WERI-Rb-1 (cell line): ENCODE measurements at regions not wholly inside any gene's neighbourhood (a gene's known extent, or its start where the extent isn't known, plus 50 kb on each side); places are given as distances from the start of the nearest gene placed in this dataset.

ENCODE experiments used
- DNase-seq: peaks from one replicate; pipeline ENCODE4 v3.0.0-alpha.2; 2020
- H3K27ac ChIP-seq: fragments of 250-450 bp; sonication (Bioruptor Pico); 2 replicates; pipeline ENCODE4 v1.5.1; 2020; ENCODE audit warnings: mild to moderate bottlenecking, moderate library complexity
- H3K27me3 ChIP-seq: fragments of 250-450 bp; sonication (Bioruptor Pico); 2 replicates; pipeline ENCODE4 v1.5.1; 2021; ENCODE audit warnings: mild to moderate bottlenecking, low read depth, moderate library complexity; ENCODE audit not compliant: insufficient read depth, severe bottlenecking
- H3K36me3 ChIP-seq: fragments of 250-450 bp; sonication (Bioruptor Pico); 2 replicates; pipeline ENCODE4 v1.5.1; 2020; ENCODE audit warnings: mild to moderate bottlenecking, moderate library complexity
- H3K4me3 ChIP-seq: 2 replicates; pipeline ENCODE4 v1.5.1; 2011; ENCODE audit warnings: low read depth, mild to moderate bottlenecking, control low read depth, low read length
- H3K9me3 ChIP-seq: fragments of 250-450 bp; sonication (Bioruptor Pico); 2 replicates; pipeline ENCODE4 v1.5.1; 2021; ENCODE audit warnings: mild to moderate bottlenecking, moderate library complexity; ENCODE audit not compliant: severe bottlenecking
- CTCF ChIP-seq: IDR thresholded peaks from 2 replicates; pipeline ENCODE4 v1.5.1; 2011; ENCODE audit warnings: low read depth, mild to moderate bottlenecking, control low read depth, inconsistent platforms, low read length

- no peak overlapping the region for H3K27ac ChIP-seq
Measured at GRCh38 chr10:4070184-4070583, 285.2 kb upstream of the KLF6 start.

GRCh38 chr10:4069491-4069890 lies 284.5 kb upstream of the KLF6 start:
- no peak for DNase-seq
- Histone ChIP-seq H3K27ac (no peak overlapping the region), H3K9me3 (no peaks in the 10 kb centered on the region)

More at GRCh38 chr10:4070184-4070583, 285.2 kb upstream of the KLF6 start:
- no peak overlapping the region for H3K4me3 ChIP-seq
- no peaks in the 10 kb centered on the region for H3K9me3 ChIP-seq
- no peak for DNase-seq
- H3K36me3 ChIP-seq = no peaks in the 10 kb centered on the region
- TF ChIP-seq CTCF = no peak
- no peaks in the 10 kb centered on the region for H3K27me3 ChIP-seq

GRCh38 chr10:4068629-4069028 lies 283.6 kb upstream of the KLF6 start:
- Histone ChIP-seq H3K4me3 (no peak overlapping the region), H3K36me3 (no peaks in the 10 kb centered on the region), H3K27ac (no peak overlapping the region), H3K27me3 (no peaks in the 10 kb centered on the region), H3K9me3 (no peaks in the 10 kb centered on the region)
- TF ChIP-seq CTCF = no peak
- no peak for DNase-seq

More at GRCh38 chr10:4069491-4069890, 284.5 kb upstream of the KLF6 start:
- Histone ChIP-seq H3K27me3 (no peaks in the 10 kb centered on the region), H3K4me3 (no peak overlapping the region), H3K36me3 (no peaks in the 10 kb centered on the region)
- no peak for TF ChIP-seq CTCF

GRCh38 chr10:4067931-4068561 lies 283.0 kb upstream of the KLF6 start:
- Histone ChIP-seq H3K9me3 (no peaks in the 10 kb centered on the region), H3K36me3 (no peaks in the 10 kb centered on the region), H3K27ac (no peak overlapping the region), H3K4me3 (no peak overlapping the region), H3K27me3 (no peaks in the 10 kb centered on the region)
- DNase-seq = no peak
- no peak for TF ChIP-seq CTCF

GRCh38 chr10:4067531-4067930 lies 282.5 kb upstream of the KLF6 start:
- Histone ChIP-seq H3K4me3 (no peak overlapping the region), H3K27me3 (no peaks in the 10 kb centered on the region), H3K9me3 (no peaks in the 10 kb centered on the region), H3K36me3 (no peaks in the 10 kb centered on the region), H3K27ac (no peak overlapping the region)
- no peak for DNase-seq
- no peak for TF ChIP-seq CTCF
